Ecto neural progenitor cell (in vitro differentiated cells): ENCODE measurements at regions not wholly inside any gene's neighbourhood (a gene's known extent, or its start where the extent isn't known, plus 50 kb on each side); places are given as distances from the start of the nearest gene placed in this dataset.

Experiments used
- DNase-seq: peaks from one replicate; pipeline ENCODE4 v3.0.0-alpha.2; 2018; ENCODE audit warnings: low spot score

DNA sequence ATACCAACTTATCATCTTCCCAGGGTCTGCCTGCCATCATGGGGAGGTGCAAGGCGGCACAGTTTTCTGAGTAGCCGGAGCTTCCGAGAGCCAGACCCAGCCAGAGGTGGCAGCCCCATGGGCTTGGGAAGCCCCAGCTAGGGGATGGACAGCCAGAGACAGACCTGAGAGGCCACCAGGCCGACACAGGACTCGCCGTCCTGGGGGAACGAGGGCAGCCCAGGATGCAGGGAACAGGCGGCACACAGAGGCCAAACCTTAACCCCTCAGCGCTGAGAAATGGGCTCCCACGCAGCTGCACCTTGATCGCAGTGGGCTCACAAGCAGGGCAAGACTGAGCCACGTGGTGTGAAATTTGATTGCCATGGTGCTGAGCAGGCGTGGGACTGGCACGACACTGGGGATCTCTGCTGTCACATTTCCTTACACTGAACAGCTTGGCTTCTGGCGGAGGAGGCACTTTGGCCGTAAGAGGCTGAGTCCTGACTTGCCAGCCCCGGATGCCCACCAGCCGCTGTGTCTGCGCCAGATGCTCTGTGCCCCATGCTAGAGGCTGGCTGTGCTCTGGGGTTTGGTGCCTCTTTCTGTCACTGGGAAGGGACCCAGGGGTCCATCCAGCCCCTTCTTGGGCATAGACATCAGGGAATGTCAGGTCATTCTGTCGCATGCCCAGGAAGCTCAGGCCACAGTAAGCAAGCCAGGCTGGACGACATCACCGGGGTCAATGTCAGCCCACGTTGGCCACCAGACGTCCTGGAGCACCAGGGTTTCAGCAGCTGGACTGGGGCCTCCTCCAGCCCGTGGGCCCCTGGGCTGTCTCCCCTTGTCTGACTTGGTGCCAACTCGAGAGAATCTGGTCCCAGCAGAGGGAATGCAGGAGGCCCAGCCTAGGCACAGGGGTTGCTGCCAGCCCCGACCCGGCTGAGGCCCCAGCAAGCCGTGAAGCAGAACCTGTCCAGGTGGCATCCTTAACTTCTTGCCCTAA lies 312.1 kb upstream of the MYT1L start:
- peak; percentile 41 for DNase-seq

DNA sequence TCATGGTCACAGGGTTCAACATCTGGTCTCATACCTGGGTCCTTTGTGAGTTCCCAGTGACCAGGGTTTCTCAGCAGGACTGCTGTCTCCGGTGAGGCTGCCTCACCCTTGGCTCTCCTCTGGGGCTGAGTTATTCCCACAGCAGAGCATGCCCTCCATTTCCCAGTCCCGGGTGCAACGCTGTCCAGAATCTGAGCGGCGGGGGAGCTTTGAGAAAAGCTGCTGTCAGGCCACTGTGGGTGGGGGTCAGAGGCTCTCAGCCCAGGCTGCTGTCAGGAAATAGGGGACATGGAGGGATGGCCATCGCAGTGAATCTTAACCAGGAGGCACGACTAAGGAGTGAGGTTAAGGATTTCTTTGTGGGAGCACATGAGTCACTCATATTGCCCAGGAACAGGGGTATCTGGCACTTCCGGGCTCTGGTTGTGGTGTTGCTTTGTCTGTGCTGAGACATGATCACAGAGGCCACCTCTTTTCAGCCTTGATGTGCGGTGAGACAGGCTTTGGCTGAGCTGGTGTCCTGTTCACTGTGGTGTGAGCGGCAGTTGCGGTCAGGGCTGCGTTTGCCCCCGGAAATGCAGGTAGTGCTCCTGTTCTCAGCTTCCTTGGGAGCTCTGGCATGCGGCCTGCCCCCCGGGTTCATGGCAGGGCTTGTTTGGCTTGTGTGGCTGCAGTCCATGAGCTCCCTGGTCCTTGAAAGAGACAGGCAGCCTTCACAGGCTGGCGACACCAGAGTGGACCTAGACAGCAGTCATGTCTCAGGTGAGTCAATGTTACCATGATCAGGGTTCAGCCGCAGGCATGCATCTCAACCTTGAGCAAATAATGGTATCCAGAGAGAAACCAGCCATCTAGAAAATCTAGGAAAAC lies 310.7 kb upstream of the MYT1L start:
- DNase-seq = no peak

- DNase-seq = no peak
Measured at GRCh38 chr2:2640818-2641217, 309.7 kb upstream of the MYT1L start.

GRCh38 chr2:2640371-2640770 lies 309.3 kb upstream of the MYT1L start:
- no peak for DNase-seq

- no peak for DNase-seq
Measured at GRCh38 chr2:2639251-2640139, 308.4 kb upstream of the MYT1L start.

DNA sequence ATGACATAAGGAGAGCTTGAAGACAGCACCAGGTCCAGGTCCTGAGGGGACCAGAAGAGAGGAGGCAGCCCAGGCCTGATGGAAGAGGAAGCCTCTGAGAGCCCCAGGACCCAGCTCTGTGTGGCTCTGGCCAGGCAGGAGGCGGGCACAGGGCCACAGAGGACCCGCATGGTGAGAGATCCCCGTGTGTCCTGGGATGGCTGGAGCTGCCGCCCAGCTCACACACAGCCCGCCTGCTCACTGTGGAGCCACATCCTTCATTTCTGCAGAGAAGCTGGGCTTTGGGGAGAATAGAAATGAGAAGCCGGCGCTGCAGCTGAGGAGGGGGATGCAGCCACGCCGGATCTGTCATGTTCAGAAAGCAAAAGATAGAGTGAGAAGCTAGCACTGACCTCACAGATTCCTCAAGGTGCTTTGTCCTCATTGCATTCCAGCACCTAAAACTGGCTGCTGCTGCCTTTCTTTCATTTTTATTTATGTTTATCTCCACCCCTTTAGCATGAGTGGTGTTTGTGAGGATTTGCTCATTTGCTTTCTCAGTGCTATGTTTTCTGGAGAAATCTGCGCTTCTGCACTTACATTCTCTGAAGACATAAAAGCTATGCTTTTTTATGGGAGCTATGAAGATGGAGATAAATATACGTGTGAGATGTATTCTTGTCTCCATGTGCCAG lies 307.6 kb upstream of the MYT1L start:
- no peak for DNase-seq

GRCh38 chr2:2636813-2637212 lies 305.7 kb upstream of the MYT1L start:
- DNase-seq = no peak

GRCh38 chr2:2635025-2635528 lies 304.0 kb upstream of the MYT1L start:
- no peak for DNase-seq

- DNase-seq = no peak
Measured at GRCh38 chr2:2633017-2633416, 301.9 kb upstream of the MYT1L start.

- no peak for DNase-seq
Measured at GRCh38 chr2:2623939-2624338, 292.9 kb upstream of the MYT1L start.

GRCh38 chr2:2621855-2622254 lies 290.8 kb upstream of the MYT1L start:
- DNase-seq = no peak

DNA sequence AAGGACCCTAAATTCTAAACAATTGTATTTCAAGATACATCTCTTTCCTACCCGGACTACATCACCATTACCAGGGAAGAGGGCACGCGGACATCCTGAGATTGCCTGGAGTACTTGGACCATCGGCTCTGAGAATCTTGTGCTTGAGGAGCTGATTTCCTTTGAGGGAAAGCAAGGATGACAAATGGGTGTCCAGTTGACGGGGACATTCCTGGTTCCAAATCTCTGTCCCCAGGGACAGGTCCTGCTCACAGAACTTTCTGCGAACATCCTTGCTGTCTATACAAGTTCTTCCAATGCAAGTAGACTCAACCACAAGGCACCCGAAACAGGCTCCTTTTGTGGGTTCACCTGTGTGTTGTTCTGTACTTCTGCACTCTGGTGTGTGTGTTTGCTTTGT lies 289.5 kb upstream of the MYT1L start:
- no peak for DNase-seq

- DNase-seq = no peak
Measured at GRCh38 chr2:2619995-2620394, 288.9 kb upstream of the MYT1L start.

DNA sequence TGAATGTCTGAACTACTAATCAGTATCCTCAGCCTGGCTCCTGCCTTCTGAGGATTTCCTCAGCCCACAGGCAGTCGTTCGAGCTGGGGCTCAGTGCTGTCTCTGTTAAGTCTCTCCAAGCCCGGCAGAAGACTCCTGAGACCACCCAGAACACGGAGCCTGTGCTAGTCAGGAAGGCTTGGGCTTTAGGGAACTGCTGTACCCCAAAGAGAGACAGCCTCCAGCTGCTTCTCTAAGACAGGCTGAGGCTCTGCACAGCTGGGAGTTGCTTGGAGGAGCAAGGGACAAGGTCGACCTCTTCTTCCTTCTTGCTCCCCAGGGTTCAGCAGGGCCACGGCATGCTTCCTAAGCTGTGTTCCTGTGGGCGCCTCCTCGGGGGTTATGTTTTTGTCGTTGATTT lies 283.4 kb upstream of the MYT1L start:
- DNase-seq = no peak

GRCh38 chr2:2613279-2614199 lies 282.5 kb upstream of the MYT1L start:
- peak; percentile 94 for DNase-seq

DNA sequence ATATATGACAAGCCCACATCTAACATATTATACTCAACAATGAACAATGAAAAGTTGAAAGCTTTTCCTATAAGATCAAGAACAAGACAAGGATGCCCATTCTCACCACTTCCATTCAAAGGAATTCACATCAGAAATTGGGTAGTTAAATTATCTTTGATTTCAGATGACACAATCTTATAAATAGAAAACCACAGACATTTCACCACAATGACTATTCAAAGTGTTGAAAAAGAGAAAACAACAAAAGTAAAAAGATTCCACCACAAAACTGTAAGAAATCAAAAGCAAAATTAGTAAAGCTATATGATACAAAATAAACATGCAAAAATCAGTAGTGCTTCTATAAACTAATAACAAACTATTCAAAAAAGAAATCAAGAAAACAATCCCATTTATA lies 279.7 kb upstream of the MYT1L start:
- DNase-seq = no peak

- no peak for DNase-seq
Measured at GRCh38 chr2:2600366-2600765, 269.3 kb upstream of the MYT1L start.

DNA sequence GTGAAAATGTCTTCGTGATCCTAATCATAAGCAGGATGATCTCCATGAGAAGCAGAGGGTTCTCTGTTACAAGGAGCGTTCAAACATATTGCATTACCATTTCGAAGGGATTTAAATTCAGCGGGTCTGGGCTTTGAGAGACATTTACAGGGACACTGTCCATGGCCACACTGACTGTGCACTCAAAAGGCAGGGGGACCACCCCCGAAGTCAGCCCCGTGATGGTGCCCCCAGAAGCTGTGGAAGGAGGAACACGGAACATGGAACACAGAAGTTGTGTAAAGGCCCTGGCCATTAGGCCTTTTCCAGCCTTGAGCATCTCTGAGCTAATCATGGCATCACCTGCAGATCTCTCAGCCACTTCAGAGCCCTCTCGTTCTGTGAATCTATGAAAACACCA lies 268.4 kb upstream of the MYT1L start:
- no peak for DNase-seq

DNA sequence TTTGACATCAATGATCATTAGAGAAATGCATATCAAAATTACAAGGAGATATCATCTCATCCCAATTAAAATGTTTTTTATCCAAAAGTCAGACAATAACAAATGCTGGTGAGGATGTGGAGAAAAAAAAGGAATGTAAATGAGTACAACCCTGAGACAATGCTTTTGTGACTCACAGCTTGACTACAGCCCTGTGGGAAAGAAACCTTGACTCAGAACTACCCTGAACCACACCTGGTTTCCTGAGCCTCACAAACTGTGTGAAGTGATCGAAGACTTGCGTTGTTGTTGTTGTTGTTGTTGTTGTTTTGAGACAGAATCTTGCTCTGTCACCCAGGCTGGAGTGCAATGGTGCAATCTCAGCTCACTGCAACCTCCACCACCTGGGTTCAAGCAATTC lies 266.6 kb upstream of the MYT1L start:
- no peak for DNase-seq

GRCh38 chr2:2591542-2591940 lies 260.5 kb upstream of the MYT1L start:
- no peak for DNase-seq
